Skin epidermis (tissue), 12 donors: ENCODE measurements at regions not wholly inside any gene's neighbourhood (a gene's known extent, or its start where the extent isn't known, plus 50 kb on each side); places are given as distances from the start of the nearest gene placed in this dataset.
"Not testable (repeated sequence)": the region's sequence is repeated elsewhere in the genome, so short reads cannot be mapped to it uniquely, and the experiment has no call there.

ENCODE experiments used
- H3K27ac ChIP-seq, 21 experiments: fragments of 200-600 bp; sonication (generic) in 11 of 21; one replicate each; pipeline ENCODE4 v1.5.0; 2020; ENCODE audit warnings: mild to moderate bottlenecking in 3 of 21, inconsistent platforms in 2 of 21, moderate library complexity in 2 of 21
- H3K4me3 ChIP-seq, 7 experiments: fragments of 200-600 bp; sonication (generic) in 2 of 7; one replicate each; pipeline ENCODE4 v1.5.0; 2020; ENCODE audit warnings: inconsistent platforms in 2 of 7, mild to moderate bottlenecking in 2 of 7, moderate library complexity in 1 of 7

- Histone ChIP-seq H3K27ac (no peak overlapping the region), H3K4me3 (no peak overlapping the region)
Observed at GRCh38 chrX:65971151-65971550, 68.7 kb downstream of the VSIG4 start.

GRCh38 chrX:65967159-65967558 lies 72.7 kb downstream of the VSIG4 start:
- H3K4me3 ChIP-seq, H3K27ac ChIP-seq: not testable (repeated sequence)

GRCh38 chrX:65961714-65962113 lies 78.2 kb downstream of the VSIG4 start:
- no peak overlapping the region for H3K4me3 ChIP-seq
- H3K27ac ChIP-seq, result no peak overlapping the region

- H3K4me3 ChIP-seq, result no peak overlapping the region
- H3K27ac ChIP-seq, result no peak overlapping the region
Observed at GRCh38 chrX:65948103-65948502, 91.8 kb downstream of the VSIG4 start.

- H3K27ac ChIP-seq, result no peak overlapping the region
Observed at GRCh38 chrX:65941775-65942174, 98.1 kb downstream of the VSIG4 start.

GRCh38 chrX:65933085-65933589 lies 106.7 kb downstream of the VSIG4 start:
- Histone ChIP-seq H3K27ac (peak overlapping the region in 2 of 21 experiments; percentile 27 to 37), H3K4me3 (no peak overlapping the region)

More at GRCh38 chrX:65941775-65942174, 98.1 kb downstream of the VSIG4 start:
- no peak overlapping the region for H3K4me3 ChIP-seq

- Histone ChIP-seq H3K4me3 (no peak overlapping the region), H3K27ac (peak overlapping the region in 1 of 21 experiments; percentile 37)
Observed at GRCh38 chrX:65932173-65933084, 107.5 kb downstream of the VSIG4 start.

- no peak overlapping the region for H3K27ac ChIP-seq
- no peak overlapping the region for H3K4me3 ChIP-seq
Observed at GRCh38 chrX:65928522-65928921, 111.4 kb downstream of the VSIG4 start.

- not testable (repeated sequence) for H3K27ac ChIP-seq, H3K4me3 ChIP-seq
Observed at GRCh38 chrX:65927386-65927785, 112.5 kb downstream of the VSIG4 start.

GRCh38 chrX:65926095-65927019 lies 113.5 kb downstream of the VSIG4 start:
- Histone ChIP-seq H3K4me3 (no peak overlapping the region), H3K27ac (peak overlapping the region in 3 of 21 experiments; percentile 21 to 58 (median 44))

GRCh38 chrX:65925592-65925991 lies 114.3 kb downstream of the VSIG4 start:
- H3K27ac ChIP-seq, result peak overlapping the region in 2 of 21 experiments; percentile 2 to 22
- H3K4me3 ChIP-seq, result no peak overlapping the region

GRCh38 chrX:65925005-65925404 lies 114.9 kb downstream of the VSIG4 start:
- no peak overlapping the region for H3K27ac ChIP-seq
- H3K4me3 ChIP-seq, result no peak overlapping the region

- peak overlapping the region in 10 of 21 experiments; percentile 6 to 58 (median 48) for H3K27ac ChIP-seq
Observed at GRCh38 chrX:65921363-65921762, 118.5 kb downstream of the VSIG4 start.

GRCh38 chrX:65920620-65921019 lies 119.3 kb downstream of the VSIG4 start:
- H3K4me3 ChIP-seq, result no peak overlapping the region
- peak overlapping the region in 11 of 21 experiments; percentile 6 to 55 (median 29) for H3K27ac ChIP-seq

More at GRCh38 chrX:65921363-65921762, 118.5 kb downstream of the VSIG4 start:
- no peak overlapping the region for H3K4me3 ChIP-seq

- no peak overlapping the region for H3K4me3 ChIP-seq
- no peak overlapping the region for H3K27ac ChIP-seq
Observed at GRCh38 chrX:65910899-65911298, 129.0 kb downstream of the VSIG4 start.

- no peak overlapping the region for H3K27ac ChIP-seq
- H3K4me3 ChIP-seq, result no peak overlapping the region
Observed at GRCh38 chrX:65903750-65904149, 136.1 kb downstream of the VSIG4 start.

GRCh38 chrX:65902011-65902410 lies 137.9 kb downstream of the VSIG4 start:
- no peak overlapping the region for H3K27ac ChIP-seq
- H3K4me3 ChIP-seq, result no peak overlapping the region

GRCh38 chrX:65900850-65901844 lies 138.7 kb downstream of the VSIG4 start:
- H3K4me3 ChIP-seq, result no peak overlapping the region
- no peak overlapping the region for H3K27ac ChIP-seq

GRCh38 chrX:65894133-65894532 lies 145.7 kb downstream of the VSIG4 start:
- H3K4me3 ChIP-seq, result no peak overlapping the region
- peak overlapping the region in 1 of 21 experiments; percentile 35 for H3K27ac ChIP-seq
